HG02938 (cell line): ENCODE measurements at regions not wholly inside any gene's neighbourhood (a gene's known extent, or its start where the extent isn't known, plus 50 kb on each side); places are given as distances from the start of the nearest gene placed in this dataset.
"Not testable (repeated sequence)": the region's sequence is repeated elsewhere in the genome, so short reads cannot be mapped to it uniquely, and the experiment has no call there.

Experiments
- ATAC-seq: cut with Tn5 transposase; IDR thresholded peaks from one replicate; pipeline ENCODE4 v1.9.1; 2021; ENCODE audit warnings: mild to moderate bottlenecking, moderate library complexity; ENCODE audit not compliant: unreplicated experiment

GRCh38 chr2:180705122-180705521 is 275.3 kb upstream of the UBE2E3 start:
- ATAC-seq: no peak

GRCh38 chr2:180699657-180700361 is 280.6 kb upstream of the UBE2E3 start:
- no peak for ATAC-seq

- no peak for ATAC-seq
Measured at GRCh38 chr2:180698668-180699067, 281.7 kb upstream of the UBE2E3 start.

GRCh38 chr2:180695586-180696401 is 284.6 kb upstream of the UBE2E3 start:
- no peak for ATAC-seq

GRCh38 chr2:180694445-180695421 is 285.7 kb upstream of the UBE2E3 start:
- no peak for ATAC-seq

- ATAC-seq: no peak
Measured at GRCh38 chr2:180692322-180692721, 288.1 kb upstream of the UBE2E3 start.

GRCh38 chr2:180691855-180692223 is 288.6 kb upstream of the UBE2E3 start:
- ATAC-seq: not testable (repeated sequence)

GRCh38 chr2:180691186-180691854 is 289.1 kb upstream of the UBE2E3 start:
- not testable (repeated sequence) for ATAC-seq

GRCh38 chr2:180690611-180691010 is 289.8 kb upstream of the UBE2E3 start:
- ATAC-seq: no peak

GRCh38 chr2:180682871-180683270 is 297.5 kb upstream of the UBE2E3 start:
- ATAC-seq: no peak

- ATAC-seq: no peak
Measured at GRCh38 chr2:180679693-180680092, 300.7 kb upstream of the UBE2E3 start.

GRCh38 chr2:180678625-180678972 is 301.8 kb upstream of the UBE2E3 start:
- ATAC-seq: no peak

- ATAC-seq: no peak
Measured at GRCh38 chr2:180677930-180678624, 302.3 kb upstream of the UBE2E3 start.

- ATAC-seq: no peak
Measured at GRCh38 chr2:180677200-180677599, 303.2 kb upstream of the UBE2E3 start.

- no peak for ATAC-seq
Measured at GRCh38 chr2:180676520-180677025, 303.8 kb upstream of the UBE2E3 start.

GRCh38 chr2:180675170-180675569 is 305.2 kb upstream of the UBE2E3 start:
- no peak for ATAC-seq

GRCh38 chr2:180672377-180672776 is 308.0 kb upstream of the UBE2E3 start:
- no peak for ATAC-seq

- ATAC-seq: no peak
Measured at GRCh38 chr2:180670302-180671003, 310.0 kb upstream of the UBE2E3 start.

GRCh38 chr2:180669016-180669415 is 311.4 kb upstream of the UBE2E3 start:
- no peak for ATAC-seq
